ENCODE measurements at regions not wholly inside any gene's neighbourhood (a gene's known extent, or its start where the extent isn't known, plus 50 kb on each side); places are given as distances from the start of the nearest gene placed in this dataset.

GRCh38 chr11:87743007-87743406 lies 432.2 kb downstream of the RAB38 start:
- Histone ChIP-seq H3K79me2 (ENCODE audit: insufficient read depth, low read length) (no peaks in the 10 kb centered on the region), H3K4me2 (ENCODE audit: low read length) (no peak overlapping the region), H3K4me1 (ENCODE audit: control insufficient read depth in 1 of 2, insufficient read depth in 2 of 2, low read length in 2 of 2) (no peaks in the 10 kb centered on the region), H3K4me3 (replicated peaks in 1 of 2; ENCODE audit: low read depth in 1 of 2, low read length in 2 of 2) (no peak overlapping the region), H2AFZ (ENCODE audit: low read depth, low read length, poor library complexity, severe bottlenecking) (no peak overlapping the region), H3K27ac (ENCODE audit: low read depth, low read length) (no peak overlapping the region), H3K27me3 (ENCODE audit: insufficient read depth, low read length) (peaks cover 4% of the 10 kb centered on the region; the same call in 1 of the 2 replicates), H4K20me1 (ENCODE audit: insufficient read depth) (no peaks in the 10 kb centered on the region), H3K9me3 (ENCODE audit: control insufficient read depth in 1 of 2, insufficient read depth in 1 of 2, low read depth in 1 of 2, low read length in 2 of 2) (no peaks in the 10 kb centered on the region), H3K9ac (ENCODE audit: low read length) (no peak overlapping the region), H3K9me2 (ENCODE audit: insufficient read depth) (no peaks in the 10 kb centered on the region), H3K36me3 (ENCODE audit: control insufficient read depth in 1 of 2, insufficient read depth in 2 of 2, low read length in 2 of 2) (no peaks in the 10 kb centered on the region)
- TF ChIP-seq RAD21 (IDR thresholded peaks at IDR 0.05; ENCODE audit: low read depth) (peak; percentile 44; the same call in 1 of the 2 replicates), CTCF (IDR thresholded peaks at IDR 0.05 in 2 of 3, conservative IDR thresholded peaks at IDR 0.05 in 1 of 3; ENCODE audit: borderline replicate concordance in 1 of 3, insufficient read depth in 1 of 3, low read depth in 2 of 3, low read length in 2 of 3) (peak in 2 of 3 experiments; percentile 41 to 43; a peak in 3 of 6 replicates), YY1 (IDR thresholded peaks at IDR 0.05; ENCODE audit: extremely low read depth, insufficient replicate concordance, low read depth, low read length) (no peak)
- peak; percentile 64 for ATAC-seq
- ChIA-PET RAD21 (ENCODE audit: low non-redundant PET in 1 of 2, low total read pairs in 2 of 2, uncharacterized antibody in 2 of 2, unreplicated experiment in 2 of 2) (no interaction called here), POLR2A (no interaction called here), CTCF (no interaction called here)
- intact Hi-C loops (cut with micrococcal nuclease) = no loop called here
- DNase-seq (ENCODE audit: low read depth, low spot score) = no peak
- no TSS peak for BruUV-seq (replicated peaks)

GRCh38 chr11:87740968-87741367 lies 434.3 kb downstream of the RAB38 start:
- POLR2A ChIA-PET = no interaction called here
- ATAC-seq = no peak
- intact Hi-C loops (cut with micrococcal nuclease) = no loop called here
- TF ChIP-seq POLR2AphosphoS5 (IDR thresholded peaks at IDR 0.05; ENCODE audit: low read depth, low read length) = no peak
- no peak for TF ChIP-seq CBX3 (IDR thresholded peaks at IDR 0.05; ENCODE audit: low read depth)
- no peak for TF ChIP-seq EGR1 (IDR thresholded peaks at IDR 0.05; ENCODE audit: low read depth)
- no peak for TF ChIP-seq EZH2 (IDR thresholded peaks at IDR 0.05)
- TF ChIP-seq CTCF (IDR thresholded peaks at IDR 0.05 in 2 of 3, conservative IDR thresholded peaks at IDR 0.05 in 1 of 3; ENCODE audit: borderline replicate concordance in 1 of 3, insufficient read depth in 1 of 3, low read depth in 2 of 3, low read length in 2 of 3) = no peak
- no peak for TF ChIP-seq SIN3A (IDR thresholded peaks at IDR 0.05; ENCODE audit: low read depth)
- no peak for TF ChIP-seq POLR2A (IDR thresholded peaks at IDR 0.05; ENCODE audit: borderline replicate concordance, extremely low read depth, insufficient read depth, insufficient read length)
- TF ChIP-seq REST (IDR thresholded peaks at IDR 0.05; ENCODE audit: low read depth) = no peak
- no peak for TF ChIP-seq MAX (IDR thresholded peaks at IDR 0.05)
- TF ChIP-seq ZFX (IDR thresholded peaks at IDR 0.05) = no peak
- no peak for TF ChIP-seq ZNF274 (IDR thresholded peaks at IDR 0.05; ENCODE audit: low read depth, low read length)

More at GRCh38 chr11:87740968-87741367, 434.3 kb downstream of the RAB38 start:
- ChIA-PET CTCF (no interaction called here), RAD21 (ENCODE audit: low non-redundant PET in 1 of 2, low total read pairs in 2 of 2, uncharacterized antibody in 2 of 2, unreplicated experiment in 2 of 2) (no interaction called here)
- Histone ChIP-seq H3K79me2 (ENCODE audit: insufficient read depth, low read length) (no peaks in the 10 kb centered on the region), H3K36me3 (ENCODE audit: control insufficient read depth in 1 of 2, insufficient read depth in 2 of 2, low read length in 2 of 2) (no peaks in the 10 kb centered on the region), H3K4me2 (ENCODE audit: low read length) (no peak overlapping the region), H3K4me1 (ENCODE audit: control insufficient read depth in 1 of 2, insufficient read depth in 2 of 2, low read length in 2 of 2) (no peaks in the 10 kb centered on the region), H3K9me3 (ENCODE audit: control insufficient read depth in 1 of 2, insufficient read depth in 1 of 2, low read depth in 1 of 2, low read length in 2 of 2) (no peaks in the 10 kb centered on the region), H3K9me2 (ENCODE audit: insufficient read depth) (no peaks in the 10 kb centered on the region), H2AFZ (ENCODE audit: low read depth, low read length, poor library complexity, severe bottlenecking) (no peak overlapping the region), H3K4me3 (replicated peaks in 1 of 2; ENCODE audit: low read depth in 1 of 2, low read length in 2 of 2) (no peak overlapping the region), H4K20me1 (ENCODE audit: insufficient read depth) (no peaks in the 10 kb centered on the region), H3K27ac (ENCODE audit: low read depth, low read length) (no peak overlapping the region), H3K27me3 (ENCODE audit: insufficient read depth, low read length) (peaks cover 4% of the 10 kb centered on the region; the same call in 1 of the 2 replicates), H3K9ac (ENCODE audit: low read length) (no peak overlapping the region)
- BruUV-seq (replicated peaks) = no TSS peak
- DNase-seq (ENCODE audit: low read depth, low spot score) = no peak

Measured in HCT116 (cell line).